H1 (cell line): ENCODE measurements at regions not wholly inside any gene's neighbourhood (a gene's known extent, or its start where the extent isn't known, plus 50 kb on each side); places are given as distances from the start of the nearest gene placed in this dataset.

Experiments
- CTCF ChIA-PET: fragments of 300-600 bp; sonication (Branson Sonifier 250); formaldehyde crosslinking; loops from one replicate; lab custom pipeline; 2021; ENCODE audit not compliant: partially characterized antibody; lab: Charles Lee
- POLR2A ChIA-PET: fragments of 300-600 bp; sonication (Branson Sonifier 250); formaldehyde crosslinking; loops from one replicate; lab custom pipeline; 2021; ENCODE audit warnings: inconsistent platforms; ENCODE audit not compliant: partially characterized antibody; lab: Charles Lee
- DNase-seq, 2 experiments: peaks; one replicate each; pipeline versions ENCODE4 v3.0.0 to v3.0.0-alpha.2; 2010 to 2022; ENCODE audit warnings: low spot score in 2 of 2, low read depth in 1 of 2, mixed read lengths in 1 of 2
- FAIRE-seq: peaks from 2 replicates; lab custom pipeline; 2011; peaks lifted over from hg19 to GRCh38; lab: Jason Lieb, UNC
- H2AFZ ChIP-seq: 2 replicates; pipeline ENCODE4 v1.8.1; 2012; ENCODE audit warnings: low read length, inconsistent platforms
- H2AK5ac ChIP-seq: 2 replicates; pipeline ENCODE4 v1.6.1; 2013; ENCODE audit warnings: low read depth, low read length
- H2BK120ac ChIP-seq: replicated peaks from 2 replicates; pipeline ENCODE3; 2013; ENCODE audit warnings: low read depth, low read length, inconsistent platforms
- H2BK12ac ChIP-seq: 2 replicates; pipeline ENCODE4 v1.6.1; 2013; ENCODE audit warnings: low read depth, low read length
- H2BK15ac ChIP-seq: 2 replicates; pipeline ENCODE4 v1.6.1; 2013; ENCODE audit warnings: low read length
- H2BK20ac ChIP-seq: 2 replicates; pipeline ENCODE4 v1.6.1; 2013; ENCODE audit warnings: low read length
- H2BK5ac ChIP-seq: 2 replicates; pipeline ENCODE4 v1.6.1; 2013; ENCODE audit warnings: low read depth, low read length
- H3K14ac ChIP-seq: 2 replicates; pipeline ENCODE4 v1.6.1; 2013; ENCODE audit warnings: inconsistent platforms; ENCODE audit not compliant: insufficient read length
- H3K18ac ChIP-seq: 2 replicates; pipeline ENCODE4 v1.6.1; 2013; ENCODE audit warnings: low read length; ENCODE audit errors: extremely low read depth
- H3K23ac ChIP-seq: 2 replicates; pipeline ENCODE4 v1.6.1; 2013; ENCODE audit warnings: inconsistent platforms; ENCODE audit not compliant: insufficient read length
- H3K23me2 ChIP-seq: 2 replicates; pipeline ENCODE4 v1.6.1; 2013; ENCODE audit warnings: low read depth, low read length
- H3K27ac ChIP-seq: 2 replicates; pipeline ENCODE4 v1.6.1; 2011; ENCODE audit warnings: low read depth, low read length, inconsistent platforms
- H3K27me3 ChIP-seq, 4 experiments: replicated peaks in 1 of 4; 1 replicate in 1 of 4; 2 replicates in 3 of 4; pipeline versions ENCODE4 v1.6.1 to v1.8.1; 2011 to 2013; ENCODE audit warnings: low read length in 3 of 4, mild to moderate bottlenecking in 3 of 4, inconsistent platforms in 2 of 4, mixed read lengths in 2 of 4, moderate library complexity in 1 of 4; ENCODE audit not compliant: control insufficient read depth in 3 of 4, insufficient read depth in 3 of 4; ENCODE audit errors: extremely low read depth in 1 of 4
- H3K36me3 ChIP-seq, 4 experiments: 2 replicates each; pipeline versions ENCODE4 v1.6.1 to v1.8.1; 2011 to 2013; ENCODE audit warnings: mild to moderate bottlenecking in 4 of 4, low read length in 3 of 4, moderate library complexity in 2 of 4, control low read depth in 1 of 4, inconsistent platforms in 1 of 4; ENCODE audit not compliant: insufficient read depth in 4 of 4, control insufficient read depth in 2 of 4
- H3K4ac ChIP-seq: replicated peaks from 2 replicates; pipeline ENCODE3; 2013; ENCODE audit warnings: low read length, low read depth, mixed read lengths, inconsistent platforms; ENCODE audit not compliant: insufficient read length
- H3K4me1 ChIP-seq, 4 experiments: replicated peaks in 1 of 4; 1 replicate in 1 of 4; 2 replicates in 3 of 4; pipeline versions ENCODE4 v1.6.1 to v1.8.1; 2011 to 2013; ENCODE audit warnings: low read length in 3 of 4, inconsistent platforms in 2 of 4, mixed read lengths in 1 of 4; ENCODE audit not compliant: insufficient read depth in 4 of 4, control insufficient read depth in 3 of 4
- H3K4me2 ChIP-seq, 2 experiments: 2 replicates each; pipeline versions ENCODE4 v1.6.1 to v1.8.1; 2011 to 2013; ENCODE audit warnings: low read depth in 2 of 2, low read length in 2 of 2, control low read depth in 1 of 2, inconsistent platforms in 1 of 2, mild to moderate bottlenecking in 1 of 2; ENCODE audit not compliant: insufficient read depth in 1 of 2
- H3K4me3 ChIP-seq, 4 experiments: fragments of 200-600, 300-600 bp in 1 of 4; sonication (generic), shearing (Covaris generic), sonication (Bioruptor Twin) in 1 of 4; 2 replicates each; pipeline versions ENCODE4 v1.5.1 to v1.8.1; 2011 to 2016; ENCODE audit warnings: low read length in 4 of 4, low read depth in 3 of 4, control low read depth in 2 of 4, inconsistent platforms in 2 of 4, mild to moderate bottlenecking in 2 of 4, mixed read lengths in 1 of 4, moderate library complexity in 1 of 4; ENCODE audit not compliant: insufficient read depth in 2 of 4; ENCODE audit errors: extremely low read depth in 1 of 4
- H3K56ac ChIP-seq: replicated peaks from 2 replicates; pipeline ENCODE3; 2013; ENCODE audit warnings: low read depth, mild to moderate bottlenecking, mixed read lengths, low read length, inconsistent platforms; ENCODE audit not compliant: insufficient read length
- H3K79me1 ChIP-seq: 2 replicates; pipeline ENCODE4 v1.6.1; 2013; ENCODE audit warnings: low read depth, low read length, control low read depth
- H3K79me2 ChIP-seq, 2 experiments: 2 replicates each; pipeline versions ENCODE4 v1.6.1 to v1.8.1; 2012 to 2013; ENCODE audit warnings: low read length in 2 of 2, mild to moderate bottlenecking in 2 of 2, inconsistent platforms in 1 of 2; ENCODE audit not compliant: insufficient read depth in 2 of 2, control insufficient read depth in 1 of 2
- H3K9ac ChIP-seq, 4 experiments: replicated peaks in 1 of 4; 1 replicate in 1 of 4; 2 replicates in 3 of 4; pipeline versions ENCODE4 v1.6.1 to v1.8.1; 2011 to 2013; ENCODE audit warnings: low read depth in 3 of 4, low read length in 3 of 4, control low read depth in 2 of 4, mild to moderate bottlenecking in 2 of 4, moderate library complexity in 2 of 4, inconsistent platforms in 1 of 4; ENCODE audit errors: extremely low read depth in 1 of 4
- H3K9me3 ChIP-seq, 2 experiments: 2 replicates each; pipeline versions ENCODE4 v1.6.1 to v1.8.1; 2012 to 2013; ENCODE audit warnings: mild to moderate bottlenecking in 2 of 2, moderate library complexity in 2 of 2, control low read depth in 1 of 2, inconsistent platforms in 1 of 2, low read depth in 1 of 2, low read length in 1 of 2, mixed read lengths in 1 of 2; ENCODE audit not compliant: insufficient read depth in 2 of 2
- H4K20me1 ChIP-seq, 2 experiments: replicated peaks in 1 of 2; 2 replicates each; pipeline versions ENCODE3 to v1.8.1; 2011 to 2013; ENCODE audit warnings: inconsistent platforms in 2 of 2, low read length in 2 of 2, mild to moderate bottlenecking in 1 of 2; ENCODE audit not compliant: insufficient read depth in 2 of 2, control insufficient read depth in 1 of 2
- H4K5ac ChIP-seq: 2 replicates; pipeline ENCODE4 v1.6.1; 2013; ENCODE audit warnings: low read length, low read depth, mixed read lengths, inconsistent platforms; ENCODE audit not compliant: insufficient read length
- H4K8ac ChIP-seq: 2 replicates; pipeline ENCODE4 v1.8.0; 2013; ENCODE audit warnings: mild to moderate bottlenecking, moderate library complexity, low read length, inconsistent platforms; ENCODE audit not compliant: insufficient read depth; ENCODE audit errors: extremely low read depth
- H4K91ac ChIP-seq: replicated peaks from 2 replicates; pipeline ENCODE3; 2013; ENCODE audit warnings: low read length, mixed read lengths, inconsistent platforms; ENCODE audit not compliant: insufficient read length
- CTCF ChIP-seq, 3 experiments: IDR thresholded peaks; 1 replicate in 2 of 3; 2 replicates in 1 of 3; pipeline versions ENCODE4 v1.5.1 to v1.6.1; 2011; ENCODE audit warnings: low read length in 3 of 3, mild to moderate bottlenecking in 3 of 3, inconsistent platforms in 2 of 3, low read depth in 1 of 3, moderate library complexity in 1 of 3; ENCODE audit not compliant: insufficient read depth in 1 of 3; ENCODE audit errors: control extremely low read depth in 1 of 3
- RAD21 ChIP-seq, 2 experiments: IDR thresholded peaks in 1 of 2; conservative IDR thresholded peaks in 1 of 2; 2 replicates each; pipeline ENCODE4 v1.6.1; 2011; ENCODE audit warnings: low read depth in 2 of 2, low read length in 2 of 2, improper control_type of control experiment in 1 of 2, inconsistent platforms in 1 of 2, mild to moderate bottlenecking in 1 of 2, moderate library complexity in 1 of 2
- RNF2 ChIP-seq: fragments of 200-900, 300-1000 bp; sonication (generic); IDR thresholded peaks from 2 replicates; pipeline ENCODE4 v1.7.1; 2016; ENCODE audit warnings: borderline replicate concordance, low read depth, mild to moderate bottlenecking, antibody characterized with exemption, low read length; ENCODE audit not compliant: poor library complexity, severe bottlenecking; ENCODE audit errors: missing control alignments
- SIRT6 ChIP-seq: IDR thresholded peaks from one replicate; pipeline ENCODE4 v1.7.1; 2012; ENCODE audit warnings: low read length, inconsistent platforms
- WGBS, 2 experiments: shearing (Covaris generic) in 1 of 2; methylation state at CpG; one replicate each; pipeline versions ENCODE4 v1.1.6 to v1.1.7; 2013 to 2015; ENCODE audit warnings: low lambda C conversion rate in 2 of 2, mixed read lengths in 2 of 2, inconsistent platforms in 1 of 2, low coverage in 1 of 2, missing lambda C conversion rate in 1 of 2; ENCODE audit not compliant: insufficient replicate concordance in 2 of 2, insufficient coverage in 1 of 2, insufficient read length in 1 of 2; ENCODE audit errors: extremely low coverage in 1 of 2, missing lambda C conversion rate in 1 of 2; 5-methylcytosine and 5-hydroxymethylcytosine counted together

- Histone ChIP-seq H3K4me2 (no peak overlapping the region), H2AFZ (no peak overlapping the region), H3K23me2 (peaks cover 2% of the 10 kb centered on the region; the same call in 1 of the 2 replicates), H2BK12ac (no peak overlapping the region), H4K91ac (no peak overlapping the region), H3K79me2 (no peaks in the 10 kb centered on the region), H3K4ac (no peak overlapping the region), H2BK15ac (no peak overlapping the region), H3K14ac (no peak overlapping the region), H3K56ac (no peak overlapping the region), H3K79me1 (no peaks in the 10 kb centered on the region), H4K20me1 (no peaks in the 10 kb centered on the region), H3K23ac (no peak overlapping the region), H2BK120ac (no peak overlapping the region), H3K27ac (no peak overlapping the region), H3K36me3 (no peaks in the 10 kb centered on the region), H2BK5ac (no peak overlapping the region), H2BK20ac (no peak overlapping the region), H4K8ac (no peak overlapping the region), H3K27me3 (peaks cover 0 to 4% (median 3%) of the 10 kb centered on the region in 4 experiments; a peak in 3 of 7 replicates), H3K9me3 (no peaks in the 10 kb centered on the region), H4K5ac (no peak overlapping the region), H3K4me1 (peaks cover 0 to 3% (median 1%) of the 10 kb centered on the region in 4 experiments; a peak in 2 of 7 replicates), H3K4me3 (no peak overlapping the region), H3K18ac (no peak overlapping the region), H3K9ac (no peak overlapping the region), H2AK5ac (no peak overlapping the region)
- TF ChIP-seq CTCF (IDR thresholded peaks at IDR 0.05; ENCODE audit: control extremely low read depth in 1 of 3, insufficient read depth in 1 of 3, low read depth in 1 of 3, low read length in 3 of 3) (peak in 1 of 3 experiments; percentile 35; a peak in 2 of 4 replicates), RAD21 (IDR thresholded peaks at IDR 0.05 in 1 of 2, conservative IDR thresholded peaks at IDR 0.05 in 1 of 2; ENCODE audit: low read depth in 2 of 2, low read length in 2 of 2) (peak in 1 of 2 experiments; percentile 35; a peak in 2 of 4 replicates), SIRT6 (no peak), RNF2 (no peak)
- FAIRE-seq (no peak), DNase-seq (no peak)
- ChIA-PET POLR2A (no interaction called here), CTCF (interaction anchor here (0.8 to 9.0 kb wide), 3 partner anchors 35 to 306 kb away, joined by 3 to 91 read pairs (median 3); no protein-coding TSS in a partner anchor)
- 89% methylated on average over 14 of the region's 14 CpGs; no CpG with 5 or more reads in 1 of the 2 experiments for WGBS, 2 experiments
Observed at GRCh38 chr11:129699711-129700304, 115.8 kb upstream of the TMEM45B start.
